HG02981 (cell line): ENCODE measurements at regions not wholly inside any gene's neighbourhood (a gene's known extent, or its start where the extent isn't known, plus 50 kb on each side); places are given as distances from the start of the nearest gene placed in this dataset.

ENCODE experiments used
- ATAC-seq: cut with Tn5 transposase; IDR thresholded peaks from one replicate; pipeline ENCODE4 v1.9.1; 2021; ENCODE audit warnings: mild to moderate bottlenecking, moderate library complexity; ENCODE audit not compliant: unreplicated experiment

GRCh38 chr14:39948235-39948634 is 516.0 kb upstream of the FBXO33 start:
- no peak for ATAC-seq

GRCh38 chr14:39946807-39947206 is 514.6 kb upstream of the FBXO33 start:
- ATAC-seq = no peak

GRCh38 chr14:39939023-39939422 is 506.8 kb upstream of the FBXO33 start:
- no peak for ATAC-seq

- ATAC-seq = peak; percentile 94
Measured at GRCh38 chr14:39912192-39913100, 480.2 kb upstream of the FBXO33 start.

GRCh38 chr14:39897657-39898056 is 465.4 kb upstream of the FBXO33 start:
- no peak for ATAC-seq

GRCh38 chr14:39890026-39890425 is 457.8 kb upstream of the FBXO33 start:
- ATAC-seq = no peak

- ATAC-seq = no peak
Measured at GRCh38 chr14:39884091-39884490, 451.9 kb upstream of the FBXO33 start.

- ATAC-seq = no peak
Measured at GRCh38 chr14:39880965-39881364, 448.7 kb upstream of the FBXO33 start.

- no peak for ATAC-seq
Measured at GRCh38 chr14:39880106-39880695, 448.0 kb upstream of the FBXO33 start.

GRCh38 chr14:39877577-39878190 is 445.5 kb upstream of the FBXO33 start:
- no peak for ATAC-seq

- peak; percentile 49 for ATAC-seq
Measured at GRCh38 chr14:39876916-39877315, 444.7 kb upstream of the FBXO33 start.

- peak; percentile 45 for ATAC-seq
Measured at GRCh38 chr14:39875028-39875427, 442.8 kb upstream of the FBXO33 start.

- no peak for ATAC-seq
Measured at GRCh38 chr14:39873791-39874190, 441.6 kb upstream of the FBXO33 start.

GRCh38 chr14:39868949-39869348 is 436.7 kb upstream of the FBXO33 start:
- ATAC-seq = no peak

GRCh38 chr14:39868251-39868650 is 436.0 kb upstream of the FBXO33 start:
- ATAC-seq = no peak

- ATAC-seq = no peak
Measured at GRCh38 chr14:39863441-39863840, 431.2 kb upstream of the FBXO33 start.

- no peak for ATAC-seq
Measured at GRCh38 chr14:39861696-39862095, 429.5 kb upstream of the FBXO33 start.

GRCh38 chr14:39861229-39861600 is 429.0 kb upstream of the FBXO33 start:
- no peak for ATAC-seq

GRCh38 chr14:39860596-39861228 is 428.5 kb upstream of the FBXO33 start:
- no peak for ATAC-seq

GRCh38 chr14:39859314-39859713 is 427.1 kb upstream of the FBXO33 start:
- ATAC-seq = no peak

GRCh38 chr14:39857376-39858055 is 425.3 kb upstream of the FBXO33 start:
- ATAC-seq = no peak
